Astrocyte of the cerebellum (primary cell): ENCODE measurements at regions not wholly inside any gene's neighbourhood (a gene's known extent, or its start where the extent isn't known, plus 50 kb on each side); places are given as distances from the start of the nearest gene placed in this dataset.
"Not testable (repeated sequence)": the region's sequence is repeated elsewhere in the genome, so short reads cannot be mapped to it uniquely, and the experiment has no call there.

ENCODE experiments used
- DNase-seq: peaks from one replicate; pipeline ENCODE4 v3.0.0-alpha.2; 2011; ENCODE audit warnings: low read depth
- H3K4me3 ChIP-seq: 2 replicates; pipeline ENCODE4 v1.5.1; 2011; ENCODE audit warnings: mild to moderate bottlenecking, low read depth, low read length, moderate library complexity
- CTCF ChIP-seq: IDR thresholded peaks from 2 replicates; pipeline ENCODE4 v1.5.1; 2012; ENCODE audit warnings: low read length, low read depth, moderate library complexity, mild to moderate bottlenecking; ENCODE audit errors: missing control alignments
- in situ Hi-C: cut with HindIII; loops from 2 replicates; pipeline ENCODE4 v1.10.0; 2017; ENCODE audit warnings: low sequenced_read_pairs

GRCh38 chr18:70698574-70698973 lies 409.7 kb downstream of the SOCS6 start:
- no peak for TF ChIP-seq CTCF
- no peak overlapping the region for H3K4me3 ChIP-seq
- DNase-seq = no peak
- in situ Hi-C loops = no loop called here

GRCh38 chr18:70693246-70693645 lies 404.4 kb downstream of the SOCS6 start:
- no peak for TF ChIP-seq CTCF
- in situ Hi-C loops = no loop called here
- DNase-seq = peak; percentile 6
- H3K4me3 ChIP-seq = no peak overlapping the region

GRCh38 chr18:70689765-70690164 lies 400.9 kb downstream of the SOCS6 start:
- in situ Hi-C loops, H3K4me3 ChIP-seq, DNase-seq: not testable (repeated sequence)

GRCh38 chr18:70688286-70688685 lies 399.4 kb downstream of the SOCS6 start:
- in situ Hi-C loops = no loop called here
- no peak overlapping the region for H3K4me3 ChIP-seq
- TF ChIP-seq CTCF = no peak
- no peak for DNase-seq

GRCh38 chr18:70684821-70685220 lies 396.0 kb downstream of the SOCS6 start:
- in situ Hi-C loops = no loop called here
- H3K4me3 ChIP-seq = no peak overlapping the region
- no peak for DNase-seq
- no peak for TF ChIP-seq CTCF

- no peak for DNase-seq
- in situ Hi-C loops = no loop called here
- no peak overlapping the region for H3K4me3 ChIP-seq
- TF ChIP-seq CTCF = no peak
Measured at GRCh38 chr18:70683263-70683662, 394.4 kb downstream of the SOCS6 start.

GRCh38 chr18:70674896-70675295 lies 386.1 kb downstream of the SOCS6 start:
- in situ Hi-C loops = no loop called here
- no peak for TF ChIP-seq CTCF
- no peak for DNase-seq
- H3K4me3 ChIP-seq = no peak overlapping the region
